GM21619 (cell line): ENCODE measurements at regions not wholly inside any gene's neighbourhood (a gene's known extent, or its start where the extent isn't known, plus 50 kb on each side); places are given as distances from the start of the nearest gene placed in this dataset.
"Not testable (repeated sequence)": the region's sequence is repeated elsewhere in the genome, so short reads cannot be mapped to it uniquely, and the experiment has no call there.

Experiments used
- ATAC-seq: cut with Tn5 transposase; IDR thresholded peaks from one replicate; pipeline ENCODE4 v1.9.1; 2021; ENCODE audit not compliant: unreplicated experiment

- ATAC-seq = peak; percentile 86
These were observed 224.6 kb upstream of the TBL1Y start for GRCh38 chrY:6685783-6686389.

- ATAC-seq = peak; percentile 89
These were observed 208.8 kb upstream of the TBL1Y start for GRCh38 chrY:6701558-6702161.

- not testable (repeated sequence) for ATAC-seq
These were observed 189.1 kb upstream of the TBL1Y start for GRCh38 chrY:6721443-6721842.

- not testable (repeated sequence) for ATAC-seq
These were observed 163.3 kb upstream of the TBL1Y start for GRCh38 chrY:6747210-6747609.

GRCh38 chrY:6782334-6782733, 128.2 kb upstream of the TBL1Y start:
- no peak for ATAC-seq

- no peak for ATAC-seq
These were observed 123.5 kb upstream of the TBL1Y start for GRCh38 chrY:6786960-6787359.

- no peak for ATAC-seq
These were observed 98.9 kb upstream of the TBL1Y start for GRCh38 chrY:6811633-6812032.
